ENCODE measurements at regions not wholly inside any gene's neighbourhood (a gene's known extent, or its start where the extent isn't known, plus 50 kb on each side); places are given as distances from the start of the nearest gene placed in this dataset.

DNA sequence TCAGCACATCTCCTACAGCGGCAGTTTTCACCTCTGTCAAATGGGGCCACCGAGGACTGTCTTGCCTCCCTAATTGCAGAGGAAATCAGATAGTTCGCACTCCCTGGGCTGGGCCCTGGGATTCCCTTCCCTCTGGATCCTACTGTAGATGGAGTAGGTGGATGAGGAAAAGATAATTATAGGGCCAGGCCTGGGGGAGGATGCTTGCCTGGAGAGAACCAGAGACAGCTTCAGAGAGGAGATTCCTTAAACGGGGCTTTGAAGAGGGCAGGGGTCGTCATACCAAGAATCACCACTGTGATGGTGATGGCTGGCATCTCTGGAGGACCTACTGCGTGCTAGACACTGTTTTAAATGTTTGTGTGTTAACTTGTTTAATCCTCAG lies 50.8 kb upstream of the SLC6A6 start:
- TF ChIP-seq, protein P1, sequence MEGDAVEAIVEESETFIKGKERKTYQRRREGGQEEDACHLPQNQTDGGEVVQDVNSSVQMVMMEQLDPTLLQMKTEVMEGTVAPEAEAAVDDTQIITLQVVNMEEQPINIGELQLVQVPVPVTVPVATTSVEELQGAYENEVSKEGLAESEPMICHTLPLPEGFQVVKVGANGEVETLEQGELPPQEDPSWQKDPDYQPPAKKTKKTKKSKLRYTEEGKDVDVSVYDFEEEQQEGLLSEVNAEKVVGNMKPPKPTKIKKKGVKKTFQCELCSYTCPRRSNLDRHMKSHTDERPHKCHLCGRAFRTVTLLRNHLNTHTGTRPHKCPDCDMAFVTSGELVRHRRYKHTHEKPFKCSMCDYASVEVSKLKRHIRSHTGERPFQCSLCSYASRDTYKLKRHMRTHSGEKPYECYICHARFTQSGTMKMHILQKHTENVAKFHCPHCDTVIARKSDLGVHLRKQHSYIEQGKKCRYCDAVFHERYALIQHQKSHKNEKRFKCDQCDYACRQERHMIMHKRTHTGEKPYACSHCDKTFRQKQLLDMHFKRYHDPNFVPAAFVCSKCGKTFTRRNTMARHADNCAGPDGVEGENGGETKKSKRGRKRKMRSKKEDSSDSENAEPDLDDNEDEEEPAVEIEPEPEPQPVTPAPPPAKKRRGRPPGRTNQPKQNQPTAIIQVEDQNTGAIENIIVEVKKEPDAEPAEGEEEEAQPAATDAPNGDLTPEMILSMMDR (IDR thresholded peaks at IDR 0.05; ENCODE audit: low read length), result no peak
- TF ChIP-seq EZH2 (optimal IDR thresholded peaks at IDR 0.05; ENCODE audit: low read depth, low read length), result no peak

Data from MM.1S (cell line).